GM12878 (cell line): ENCODE measurements at regions not wholly inside any gene's neighbourhood (a gene's known extent, or its start where the extent isn't known, plus 50 kb on each side); places are given as distances from the start of the nearest gene placed in this dataset.
"Not testable (repeated sequence)": the region's sequence is repeated elsewhere in the genome, so short reads cannot be mapped to it uniquely, and the experiment has no call there.

Experiments used
- CTCF ChIP-seq, 3 experiments: IDR thresholded peaks in 2 of 3; conservative IDR thresholded peaks in 1 of 3; 2 replicates each; pipeline ENCODE4 v1.5.1; 2011; ENCODE audit warnings: low read depth in 3 of 3, low read length in 3 of 3, mild to moderate bottlenecking in 3 of 3, control low read depth in 2 of 3, moderate library complexity in 2 of 3, inconsistent platforms in 1 of 3, mixed read lengths in 1 of 3; ENCODE audit not compliant: control insufficient read depth in 2 of 3, insufficient read depth in 1 of 3; ENCODE audit errors: extremely low read depth in 1 of 3
- HDGF ChIP-seq: fragments of 450-650 bp; IDR thresholded peaks from 2 replicates; pipeline ENCODE4 v1.6.1; 2016; ENCODE audit warnings: antibody characterized with exemption
- SUZ12 ChIP-seq: fragments of 200-600 bp; sonication (generic); IDR thresholded peaks from one replicate; pipeline ENCODE4 v1.6.1; 2018; ENCODE audit warnings: antibody characterized with exemption, mild to moderate bottlenecking; ENCODE audit not compliant: unreplicated experiment
- ZNF274 ChIP-seq: IDR thresholded peaks from one replicate; pipeline ENCODE4 v1.8.0; 2011; ENCODE audit not compliant: insufficient read length, insufficient read depth

DNA sequence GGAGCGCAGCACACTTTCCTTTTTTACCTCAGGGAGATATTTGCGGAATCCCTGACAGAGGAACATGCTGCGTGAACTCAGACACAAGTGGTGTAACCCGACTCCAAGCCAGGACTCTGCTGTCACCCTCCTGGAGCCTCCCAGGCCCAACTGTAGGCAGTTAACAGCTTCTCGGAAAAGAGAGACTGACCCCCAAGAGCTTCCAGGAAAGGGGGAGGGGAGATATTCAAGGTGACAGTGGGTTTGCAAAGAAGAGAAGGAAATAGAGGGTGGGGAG is 103.1 kb upstream of the NBPF26 start:
- not testable (repeated sequence) for TF ChIP-seq HDGF; SUZ12; CTCF (IDR thresholded peaks at IDR 0.05 in 2 of 3, conservative IDR thresholded peaks at IDR 0.05 in 1 of 3; ENCODE audit: control insufficient read depth in 2 of 3, extremely low read depth in 1 of 3, insufficient read depth in 1 of 3, low read depth in 3 of 3, low read length in 3 of 3); ZNF274
